ENCODE measurements at regions not wholly inside any gene's neighbourhood (a gene's known extent, or its start where the extent isn't known, plus 50 kb on each side); places are given as distances from the start of the nearest gene placed in this dataset.

DNA sequence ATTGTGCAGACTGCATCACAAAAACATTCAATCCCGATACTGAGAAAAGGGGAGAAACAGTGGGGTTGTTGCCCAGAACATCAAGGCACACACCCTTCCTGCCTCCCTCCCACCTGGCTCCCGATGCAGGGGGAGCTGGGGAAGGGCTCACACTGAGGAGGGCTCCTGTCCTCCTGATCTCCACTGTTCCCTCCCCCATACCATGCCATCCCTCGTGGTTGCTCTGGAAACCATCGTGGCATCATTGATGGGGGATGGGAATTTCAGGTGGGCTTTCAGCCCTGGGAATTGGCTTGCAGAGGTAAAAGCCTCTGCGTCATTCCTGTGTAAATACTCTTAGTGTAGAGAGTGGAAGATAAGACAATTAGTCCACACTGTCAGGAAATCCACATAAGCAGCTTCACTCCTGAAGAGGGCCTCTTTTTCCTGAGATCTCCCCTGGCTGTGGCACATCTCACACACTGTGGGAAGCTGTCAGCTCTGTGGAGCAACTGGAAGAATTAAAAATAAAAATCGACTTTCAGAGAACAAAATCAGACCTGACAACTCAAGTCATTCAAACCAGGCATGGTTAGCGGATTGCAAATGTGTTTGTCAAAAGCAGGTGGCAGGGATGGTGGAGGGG, 176.0 kb downstream of the CHST1 start:
- Mint-ChIP-seq H3K4me1 (ENCODE audit: unreplicated experiment) (peaks cover 11% of the 10 kb centered on the region), H3K36me3 (ENCODE audit: low read depth, unreplicated experiment) (no peaks in the 10 kb centered on the region), H3K27ac (ENCODE audit: unreplicated experiment) (no peak overlapping the region), H3K4me3 (ENCODE audit: unreplicated experiment) (no peak overlapping the region), H3K27me3 (ENCODE audit: unreplicated experiment) (peaks cover 3% of the 10 kb centered on the region), H3K9me3 (ENCODE audit: unreplicated experiment) (no peaks in the 10 kb centered on the region)
- TF ChIP-seq, protein P1, sequence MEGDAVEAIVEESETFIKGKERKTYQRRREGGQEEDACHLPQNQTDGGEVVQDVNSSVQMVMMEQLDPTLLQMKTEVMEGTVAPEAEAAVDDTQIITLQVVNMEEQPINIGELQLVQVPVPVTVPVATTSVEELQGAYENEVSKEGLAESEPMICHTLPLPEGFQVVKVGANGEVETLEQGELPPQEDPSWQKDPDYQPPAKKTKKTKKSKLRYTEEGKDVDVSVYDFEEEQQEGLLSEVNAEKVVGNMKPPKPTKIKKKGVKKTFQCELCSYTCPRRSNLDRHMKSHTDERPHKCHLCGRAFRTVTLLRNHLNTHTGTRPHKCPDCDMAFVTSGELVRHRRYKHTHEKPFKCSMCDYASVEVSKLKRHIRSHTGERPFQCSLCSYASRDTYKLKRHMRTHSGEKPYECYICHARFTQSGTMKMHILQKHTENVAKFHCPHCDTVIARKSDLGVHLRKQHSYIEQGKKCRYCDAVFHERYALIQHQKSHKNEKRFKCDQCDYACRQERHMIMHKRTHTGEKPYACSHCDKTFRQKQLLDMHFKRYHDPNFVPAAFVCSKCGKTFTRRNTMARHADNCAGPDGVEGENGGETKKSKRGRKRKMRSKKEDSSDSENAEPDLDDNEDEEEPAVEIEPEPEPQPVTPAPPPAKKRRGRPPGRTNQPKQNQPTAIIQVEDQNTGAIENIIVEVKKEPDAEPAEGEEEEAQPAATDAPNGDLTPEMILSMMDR (IDR thresholded peaks at IDR 0.05; ENCODE audit: unreplicated experiment), result no peak
- no peak for DNase-seq (ENCODE audit: low spot score)

DNA sequence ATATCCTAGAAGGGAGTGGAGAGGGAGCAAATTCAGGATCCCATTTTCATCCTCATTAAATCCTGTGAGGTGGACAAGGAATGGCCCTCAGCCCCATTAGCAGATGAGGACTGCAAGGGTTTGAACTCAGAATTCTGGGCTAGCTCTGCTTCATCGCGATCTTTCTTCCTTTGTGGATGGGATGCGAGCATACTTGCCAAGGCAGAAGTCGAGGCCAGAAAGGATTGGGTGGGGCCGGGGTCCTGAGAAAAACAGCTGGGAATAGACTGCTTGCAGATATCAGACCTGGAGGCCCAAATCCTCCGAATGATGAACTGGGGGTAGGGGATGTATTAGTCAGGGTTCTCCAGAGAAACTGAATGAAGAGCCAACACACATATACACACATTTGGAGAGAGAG, 179.0 kb downstream of the CHST1 start:
- DNase-seq (ENCODE audit: low spot score), result no peak
- H3K4me3 Mint-ChIP-seq (ENCODE audit: unreplicated experiment), result no peak overlapping the region
- TF ChIP-seq, protein P1 (IDR thresholded peaks at IDR 0.05; ENCODE audit: unreplicated experiment), result no peak
- no peaks in the 10 kb centered on the region for H3K9me3 Mint-ChIP-seq (ENCODE audit: unreplicated experiment)
- H3K27me3 Mint-ChIP-seq (ENCODE audit: unreplicated experiment), result peaks cover 1% of the 10 kb centered on the region
- no peaks in the 10 kb centered on the region for H3K36me3 Mint-ChIP-seq (ENCODE audit: low read depth, unreplicated experiment)
- H3K27ac Mint-ChIP-seq (ENCODE audit: unreplicated experiment), result no peak overlapping the region
- H3K4me1 Mint-ChIP-seq (ENCODE audit: unreplicated experiment), result peaks cover 11% of the 10 kb centered on the region

DNA sequence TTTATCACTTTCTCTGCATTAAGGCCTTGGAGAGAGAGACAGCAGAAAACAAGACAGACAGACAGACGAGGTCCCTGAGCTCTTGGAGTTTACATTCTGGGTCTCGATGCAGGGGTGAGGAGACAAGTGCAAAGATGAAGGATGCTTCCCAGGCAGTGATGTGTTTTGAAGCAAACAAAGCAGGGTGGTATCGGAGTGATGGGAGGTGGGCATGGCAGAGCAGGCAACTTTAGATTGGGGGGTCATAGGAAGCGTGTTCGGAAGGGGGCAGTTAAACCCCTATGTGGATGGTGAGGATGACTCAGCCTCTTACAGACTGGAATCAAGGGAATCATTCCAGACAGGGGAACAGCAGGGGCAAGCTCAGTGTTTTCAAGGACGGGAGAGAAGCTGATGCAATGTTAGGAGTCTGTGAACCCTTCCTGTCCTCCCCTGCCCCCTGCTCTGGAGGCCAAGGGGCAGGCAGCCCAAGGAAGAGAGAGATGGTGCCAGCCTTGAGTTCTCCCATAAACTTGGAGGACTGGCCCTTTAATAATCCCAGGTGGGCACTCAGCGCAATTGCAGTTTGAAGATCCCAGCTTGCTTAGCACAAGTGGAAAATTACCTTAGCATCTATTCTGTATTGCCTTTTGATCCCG, 180.2 kb downstream of the CHST1 start:
- Mint-ChIP-seq H3K9me3 (ENCODE audit: unreplicated experiment) (no peaks in the 10 kb centered on the region), H3K27me3 (ENCODE audit: unreplicated experiment) (peaks cover 1% of the 10 kb centered on the region), H3K4me3 (ENCODE audit: unreplicated experiment) (no peak overlapping the region), H3K4me1 (ENCODE audit: unreplicated experiment) (peaks cover 11% of the 10 kb centered on the region), H3K36me3 (ENCODE audit: low read depth, unreplicated experiment) (no peaks in the 10 kb centered on the region), H3K27ac (ENCODE audit: unreplicated experiment) (no peak overlapping the region)
- no peak for DNase-seq (ENCODE audit: low spot score)
- TF ChIP-seq, protein P1 (IDR thresholded peaks at IDR 0.05; ENCODE audit: unreplicated experiment), result no peak

DNA sequence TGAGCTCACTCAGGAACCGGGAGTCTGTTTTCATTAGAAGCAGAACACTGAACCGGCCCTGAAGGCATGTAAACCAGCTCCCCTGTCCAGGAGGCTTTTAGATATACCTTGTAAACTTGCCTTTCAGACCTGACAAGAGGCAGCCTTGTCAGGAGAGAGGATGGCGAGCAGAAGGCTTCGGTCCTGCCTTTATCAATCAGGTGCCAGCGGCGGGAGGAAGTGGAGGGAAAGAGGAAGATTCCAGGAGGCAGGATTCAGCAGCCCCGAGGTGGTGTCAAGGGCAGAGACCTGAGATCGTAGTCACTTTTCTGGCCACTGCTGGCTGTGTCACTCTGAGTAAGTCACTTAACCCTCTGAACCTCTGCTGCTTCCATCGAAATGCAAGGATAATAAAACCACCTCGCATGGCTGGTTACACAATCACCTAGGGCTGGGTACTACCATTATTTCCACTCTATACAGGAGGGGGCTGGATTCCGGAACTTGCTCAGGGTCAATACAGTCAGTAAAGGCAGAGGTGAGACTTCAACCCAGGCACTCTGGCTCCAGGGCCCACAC, 181.0 kb downstream of the CHST1 start:
- Mint-ChIP-seq H3K27ac (ENCODE audit: unreplicated experiment) (no peak overlapping the region), H3K36me3 (ENCODE audit: low read depth, unreplicated experiment) (no peaks in the 10 kb centered on the region), H3K4me1 (ENCODE audit: unreplicated experiment) (peaks cover 10% of the 10 kb centered on the region), H3K27me3 (ENCODE audit: unreplicated experiment) (peaks cover 1% of the 10 kb centered on the region), H3K4me3 (ENCODE audit: unreplicated experiment) (no peak overlapping the region), H3K9me3 (ENCODE audit: unreplicated experiment) (no peaks in the 10 kb centered on the region)
- TF ChIP-seq, protein P1 (IDR thresholded peaks at IDR 0.05; ENCODE audit: unreplicated experiment), result no peak
- DNase-seq (ENCODE audit: low spot score), result no peak

DNA sequence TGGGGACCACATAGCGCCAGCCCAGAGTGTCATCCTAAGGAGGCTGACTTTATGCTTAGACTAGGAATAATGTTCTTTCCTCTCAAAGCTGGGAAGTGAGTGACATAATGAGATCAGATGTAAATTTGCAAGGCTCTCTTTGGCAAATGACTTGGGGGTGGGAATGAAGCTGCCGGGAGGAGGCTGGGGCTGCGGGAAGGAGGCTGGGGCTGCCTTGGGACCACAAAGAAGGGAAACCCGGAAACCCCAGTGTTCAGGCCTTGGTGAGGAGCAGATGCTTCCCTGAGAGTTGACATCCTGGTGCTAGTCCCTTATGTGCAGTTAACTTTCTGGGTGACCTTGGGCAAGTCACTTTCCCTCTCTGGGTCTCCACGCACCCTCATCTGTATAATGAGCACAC, 182.0 kb downstream of the CHST1 start:
- TF ChIP-seq, protein P1 (IDR thresholded peaks at IDR 0.05; ENCODE audit: unreplicated experiment), result no peak
- peaks cover 1% of the 10 kb centered on the region for H3K27me3 Mint-ChIP-seq (ENCODE audit: unreplicated experiment)
- no peak for DNase-seq (ENCODE audit: low spot score)
- H3K4me1 Mint-ChIP-seq (ENCODE audit: unreplicated experiment), result peaks cover 5% of the 10 kb centered on the region
- H3K9me3 Mint-ChIP-seq (ENCODE audit: unreplicated experiment), result no peaks in the 10 kb centered on the region
- H3K36me3 Mint-ChIP-seq (ENCODE audit: low read depth, unreplicated experiment), result no peaks in the 10 kb centered on the region
- no peak overlapping the region for H3K4me3 Mint-ChIP-seq (ENCODE audit: unreplicated experiment)
- no peak overlapping the region for H3K27ac Mint-ChIP-seq (ENCODE audit: unreplicated experiment)
